ENCODE measurements at regions not wholly inside any gene's neighbourhood (a gene's known extent, or its start where the extent isn't known, plus 50 kb on each side); places are given as distances from the start of the nearest gene placed in this dataset.

DNA sequence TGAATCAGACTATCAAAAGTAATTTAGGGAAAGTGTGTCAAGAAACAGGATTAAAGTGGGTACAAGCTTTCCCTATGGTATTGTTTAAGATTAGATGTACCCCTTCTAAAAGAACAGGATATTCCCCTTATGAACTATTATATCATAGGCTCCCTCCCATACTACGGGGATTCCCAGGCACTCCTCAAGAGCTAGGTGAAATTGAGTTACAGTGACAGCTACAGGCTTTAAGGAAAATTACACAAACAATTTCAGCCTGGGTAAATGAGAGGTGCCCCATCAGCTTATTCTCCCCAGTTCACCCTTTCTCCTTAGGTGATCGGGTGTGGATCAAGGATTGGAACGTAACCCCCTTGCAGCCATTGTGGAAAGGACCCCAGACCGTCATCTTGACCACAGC is 240.8 kb upstream of the CNTN6 start:
- no peak for TF ChIP-seq CTCF (IDR thresholded peaks at IDR 0.05)
- no peak for TF ChIP-seq POLR2A (IDR thresholded peaks at IDR 0.05)
